HG02981 (cell line): ENCODE measurements at regions not wholly inside any gene's neighbourhood (a gene's known extent, or its start where the extent isn't known, plus 50 kb on each side); places are given as distances from the start of the nearest gene placed in this dataset.
"Not testable (repeated sequence)": the region's sequence is repeated elsewhere in the genome, so short reads cannot be mapped to it uniquely, and the experiment has no call there.

Experiments
- ATAC-seq: cut with Tn5 transposase; IDR thresholded peaks from one replicate; pipeline ENCODE4 v1.9.1; 2021; ENCODE audit warnings: mild to moderate bottlenecking, moderate library complexity; ENCODE audit not compliant: unreplicated experiment

GRCh38 chr12:73902260-73902659, 635.4 kb upstream of the ATXN7L3B start:
- ATAC-seq: no peak

- no peak for ATAC-seq
Measured at GRCh38 chr12:73906757-73907156, 630.9 kb upstream of the ATXN7L3B start.

- ATAC-seq: no peak
Measured at GRCh38 chr12:73935817-73936216, 601.8 kb upstream of the ATXN7L3B start.

GRCh38 chr12:73947326-73948026, 590.2 kb upstream of the ATXN7L3B start:
- ATAC-seq: no peak

DNA sequence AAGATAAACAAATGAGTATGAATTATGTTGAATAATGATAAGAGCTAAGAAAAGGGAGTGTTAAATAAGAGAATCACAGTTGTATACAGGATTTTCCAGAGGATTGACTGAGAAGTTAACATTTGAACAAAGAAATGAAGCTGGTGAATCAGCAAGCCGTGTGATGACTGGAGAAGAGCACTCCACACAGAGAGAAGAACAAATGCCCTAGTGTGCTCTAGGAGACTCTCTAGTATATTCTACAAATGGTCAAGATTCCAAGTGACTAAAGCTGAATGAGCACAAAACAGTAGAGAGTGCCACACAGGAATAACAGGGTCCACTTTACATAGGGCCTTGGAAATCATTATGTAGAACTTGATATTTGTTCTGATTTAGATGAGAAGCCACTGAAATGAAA, 587.1 kb upstream of the ATXN7L3B start:
- ATAC-seq: no peak

- ATAC-seq: no peak
Measured at GRCh38 chr12:73951956-73952703, 585.5 kb upstream of the ATXN7L3B start.

- no peak for ATAC-seq
Measured at GRCh38 chr12:73964641-73965040, 573.0 kb upstream of the ATXN7L3B start.

DNA sequence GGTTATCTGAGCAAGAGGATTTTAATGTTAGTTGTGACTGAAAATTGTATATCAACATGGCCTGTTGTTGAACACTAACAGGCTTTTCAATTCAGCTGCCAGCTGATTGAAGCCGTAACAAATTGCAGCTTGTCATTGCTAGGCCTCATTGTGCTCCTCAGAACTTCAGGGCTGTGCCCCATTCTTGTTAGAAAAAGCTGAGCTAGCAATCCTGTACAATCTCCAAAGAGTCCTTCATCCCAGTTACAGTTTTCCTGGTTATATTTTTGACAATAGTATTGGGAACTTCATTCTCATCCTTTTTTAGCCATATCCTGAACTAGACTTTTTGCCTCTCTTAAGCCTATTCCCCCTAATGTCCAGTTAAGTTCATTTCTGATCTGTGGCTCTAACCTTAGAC, 564.1 kb upstream of the ATXN7L3B start:
- ATAC-seq: no peak

DNA sequence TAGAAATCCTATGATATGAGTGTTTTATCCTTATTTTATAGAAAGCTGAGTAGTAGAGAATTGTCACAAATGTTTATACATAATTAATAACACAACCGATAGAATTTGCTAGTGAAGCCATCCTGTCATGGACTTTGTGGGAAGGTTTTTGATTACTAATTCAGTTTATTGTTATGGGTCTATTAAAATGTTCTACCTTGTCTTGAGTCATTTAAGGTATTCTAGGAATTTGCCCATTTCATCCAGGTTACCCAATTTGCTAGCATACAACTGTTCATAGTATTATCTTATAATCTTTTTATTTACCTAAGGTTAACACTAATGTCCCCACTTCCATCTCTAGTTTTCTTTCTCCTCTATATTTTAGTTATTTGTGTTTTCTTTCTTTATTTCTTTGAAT, 553.1 kb upstream of the ATXN7L3B start:
- no peak for ATAC-seq

GRCh38 chr12:73991138-73991537, 546.5 kb upstream of the ATXN7L3B start:
- ATAC-seq: no peak

GRCh38 chr12:73998894-73999293, 538.7 kb upstream of the ATXN7L3B start:
- no peak for ATAC-seq

GRCh38 chr12:74015118-74015517, 522.5 kb upstream of the ATXN7L3B start:
- no peak for ATAC-seq

DNA sequence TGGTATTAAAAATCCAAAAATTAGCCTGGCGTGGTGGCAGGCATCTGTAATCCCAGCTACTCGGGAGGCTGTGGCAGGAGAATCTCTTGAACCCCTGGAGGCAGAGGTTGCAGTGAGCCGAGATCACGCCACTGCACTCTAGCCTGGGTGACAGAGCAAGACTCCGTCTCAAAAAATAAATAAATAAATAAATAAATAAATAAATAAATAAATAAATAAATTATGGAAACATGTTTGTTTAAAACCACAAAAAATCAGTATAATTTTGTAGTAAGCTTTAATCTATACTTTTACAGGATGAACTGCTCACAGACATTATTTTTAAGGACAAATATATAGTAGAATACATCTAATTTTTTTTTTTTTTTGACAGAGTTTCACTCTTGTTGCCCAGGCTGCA, 521.3 kb upstream of the ATXN7L3B start:
- not testable (repeated sequence) for ATAC-seq

- no peak for ATAC-seq
Measured at GRCh38 chr12:74018849-74019248, 518.8 kb upstream of the ATXN7L3B start.

DNA sequence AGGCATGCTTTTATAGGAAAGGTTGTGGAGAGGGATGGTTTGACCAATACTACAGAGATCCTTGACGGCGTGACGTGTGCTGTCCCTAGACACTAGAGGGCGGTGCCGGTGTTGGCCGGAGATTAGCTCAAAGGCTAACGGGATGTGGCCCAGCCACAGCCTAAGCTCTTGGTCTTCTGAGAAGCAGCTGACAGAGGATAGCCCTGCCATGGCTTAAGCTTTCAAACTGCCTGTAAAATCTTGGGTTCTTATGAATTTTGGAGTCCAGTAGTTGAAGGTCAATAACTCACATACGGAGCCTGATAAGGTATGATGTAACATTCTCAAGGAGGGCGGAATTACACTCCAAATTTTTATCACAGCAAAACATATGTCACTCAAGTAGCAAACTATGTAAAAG, 515.7 kb upstream of the ATXN7L3B start:
- ATAC-seq: peak; percentile 100

DNA sequence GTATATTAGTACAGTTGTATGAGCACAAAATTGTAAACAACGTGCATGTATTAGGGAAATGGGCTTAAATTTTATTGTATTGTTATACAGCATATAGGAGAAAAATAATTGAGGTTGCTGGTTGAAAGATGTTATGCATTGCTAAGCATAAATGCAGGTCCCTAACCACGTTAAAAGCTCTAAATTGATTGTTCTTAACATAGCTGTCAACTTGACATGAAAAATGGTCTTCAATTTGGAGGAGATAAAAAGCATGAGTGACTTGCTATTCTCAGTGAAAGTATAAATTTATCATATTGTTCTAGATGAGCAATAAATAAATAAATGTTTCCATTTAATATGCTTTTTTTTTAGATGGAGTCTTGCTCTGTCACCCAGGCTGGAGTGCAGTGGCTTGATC, 506.6 kb upstream of the ATXN7L3B start:
- no peak for ATAC-seq

- ATAC-seq: no peak
Measured at GRCh38 chr12:74033531-74033930, 504.1 kb upstream of the ATXN7L3B start.

DNA sequence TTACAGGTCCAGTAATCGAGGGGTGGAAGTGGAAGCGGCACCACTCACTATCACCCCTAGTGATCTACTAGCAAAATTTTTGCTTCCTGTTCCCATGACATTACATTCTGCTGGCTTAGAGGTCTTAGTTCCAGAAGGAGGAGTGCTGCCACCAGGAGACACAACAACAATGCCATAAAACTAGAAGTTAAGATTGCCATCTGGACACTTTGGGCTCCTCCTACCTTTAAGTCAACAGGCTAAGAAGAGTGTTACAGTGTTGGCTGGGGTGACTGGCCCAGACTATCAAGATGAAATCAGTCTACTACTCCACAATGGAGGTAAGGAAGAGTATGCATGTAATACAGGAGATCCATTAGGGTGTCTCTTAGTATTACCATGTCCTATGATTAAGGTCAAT, 498.5 kb upstream of the ATXN7L3B start:
- ATAC-seq: not testable (repeated sequence)

DNA sequence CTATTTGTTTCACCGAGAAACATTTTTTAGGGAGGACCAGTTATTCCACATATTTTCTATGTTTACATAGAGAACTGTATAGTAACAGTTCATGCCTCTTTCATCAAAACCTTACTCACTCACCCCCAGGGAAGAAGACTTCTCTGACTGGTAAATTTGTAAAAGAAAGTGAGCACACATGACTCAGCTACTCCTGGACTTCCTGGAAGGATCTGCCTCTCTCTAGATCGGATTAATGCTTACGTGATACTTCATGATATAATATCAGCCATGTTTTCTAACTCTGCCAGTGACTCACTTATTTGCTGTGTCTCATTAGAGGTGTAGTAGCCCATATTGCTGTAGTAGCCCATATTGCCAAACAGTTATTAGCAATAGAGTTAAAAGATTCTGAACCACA, 494.3 kb upstream of the ATXN7L3B start:
- ATAC-seq: no peak

- ATAC-seq: no peak
Measured at GRCh38 chr12:74049348-74049747, 488.3 kb upstream of the ATXN7L3B start.

- no peak for ATAC-seq
Measured at GRCh38 chr12:74051848-74052247, 485.8 kb upstream of the ATXN7L3B start.

DNA sequence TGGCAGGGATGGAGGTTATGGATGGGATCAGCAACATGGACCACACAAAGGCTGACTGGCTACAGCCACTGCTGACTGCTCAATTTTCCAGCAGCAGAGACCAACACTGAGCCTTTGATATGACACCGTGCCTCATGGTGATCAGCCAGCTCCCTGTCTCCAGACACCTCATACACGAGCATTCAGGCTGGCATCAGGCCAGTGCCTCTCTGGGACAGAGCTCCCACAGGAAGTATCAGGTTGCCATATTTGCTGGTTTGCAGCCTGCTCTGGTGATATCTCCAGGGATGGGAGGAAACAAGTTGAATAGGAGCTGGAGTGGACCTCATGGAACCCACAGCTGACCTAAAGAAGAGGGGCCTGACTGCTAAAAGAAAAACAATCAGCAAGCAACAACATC, 471.2 kb upstream of the ATXN7L3B start:
- no peak for ATAC-seq

DNA sequence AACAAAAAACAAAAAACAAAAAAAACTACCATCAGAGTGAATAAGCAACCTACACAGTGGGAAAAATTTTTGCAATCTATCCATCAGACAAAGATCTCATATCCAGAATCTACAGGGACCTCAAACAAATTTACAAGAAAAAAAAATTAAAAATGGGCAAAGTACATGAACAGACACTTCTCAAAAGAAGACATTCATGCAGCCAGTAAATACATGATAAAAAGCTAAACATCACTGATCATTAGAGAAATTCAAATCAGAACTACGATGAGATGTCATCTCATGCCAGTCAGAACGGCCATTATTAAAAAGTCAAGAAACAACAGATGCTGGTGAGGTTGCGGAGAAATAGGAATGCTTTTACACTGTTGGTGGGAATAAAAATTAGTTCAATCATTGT, 466.5 kb upstream of the ATXN7L3B start:
- ATAC-seq: no peak
